SH-SY5Y (cell line): ENCODE measurements at regions not wholly inside any gene's neighbourhood (a gene's known extent, or its start where the extent isn't known, plus 50 kb on each side); places are given as distances from the start of the nearest gene placed in this dataset.

Experiments used
- GATA2 ChIP-seq: IDR thresholded peaks from 2 replicates; pipeline ENCODE4 v1.6.1; 2011; ENCODE audit warnings: mild to moderate bottlenecking, low read depth, low read length
- GATA3 ChIP-seq: IDR thresholded peaks from 2 replicates; pipeline ENCODE4 v1.6.1; 2011; ENCODE audit warnings: low read depth, mild to moderate bottlenecking, low read length, moderate library complexity

DNA sequence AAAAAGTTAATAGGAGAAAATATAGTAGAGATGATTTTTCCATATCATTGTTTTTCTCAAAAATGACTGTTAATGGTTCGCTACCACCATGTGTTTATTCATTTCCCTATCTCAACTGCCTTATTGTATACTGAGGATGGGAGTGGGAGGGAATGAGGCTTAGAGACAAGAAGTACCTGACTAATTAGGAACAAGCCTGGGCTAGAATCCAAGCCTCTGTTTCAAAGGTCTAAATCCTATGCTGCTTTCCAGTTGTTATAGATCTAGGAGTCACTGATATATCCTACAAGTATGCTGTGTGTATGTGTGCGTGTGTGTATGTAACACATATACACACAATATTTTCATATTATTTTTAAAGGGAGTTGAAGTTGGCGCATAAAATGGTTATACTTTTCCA, 465.9 kb downstream of the EPHA4 start:
- TF ChIP-seq GATA2 (no peak), GATA3 (no peak)
